Astrocyte (in vitro differentiated cells and primary cell): ENCODE measurements at regions not wholly inside any gene's neighbourhood (a gene's known extent, or its start where the extent isn't known, plus 50 kb on each side); places are given as distances from the start of the nearest gene placed in this dataset.

Source experiments
- DNase-seq: peaks from one replicate; pipeline ENCODE4 v3.0.0-alpha.2; 2010; ENCODE audit warnings: low read depth
- FAIRE-seq: peaks from 2 replicates; lab custom pipeline; 2011; peaks lifted over from hg19 to GRCh38; lab: Jason Lieb, UNC
- H2AFZ ChIP-seq: 2 replicates; pipeline ENCODE4 v1.6.0; 2012; ENCODE audit warnings: low read depth, low read length, inconsistent platforms
- H3K27ac ChIP-seq: 2 replicates; pipeline ENCODE4 v1.5.1; 2011; ENCODE audit warnings: low read depth, low read length, inconsistent platforms
- H3K27me3 ChIP-seq: 2 replicates; pipeline ENCODE4 v1.6.0; 2011; ENCODE audit warnings: low read length, inconsistent platforms; ENCODE audit not compliant: insufficient read depth
- H3K36me3 ChIP-seq: 2 replicates; pipeline ENCODE4 v1.5.1; 2011; ENCODE audit warnings: low read length, inconsistent platforms; ENCODE audit not compliant: insufficient read depth
- H3K4me1 ChIP-seq: 2 replicates; pipeline ENCODE4 v1.5.1; 2011; ENCODE audit warnings: low read length, inconsistent platforms; ENCODE audit not compliant: insufficient read depth
- H3K4me2 ChIP-seq: 2 replicates; pipeline ENCODE4 v1.6.0; 2012; ENCODE audit warnings: low read length, inconsistent platforms
- H3K4me3 ChIP-seq: 2 replicates; pipeline ENCODE4 v1.5.1; 2011; ENCODE audit warnings: low read depth, mild to moderate bottlenecking, low read length, inconsistent platforms; ENCODE audit not compliant: insufficient read depth
- H3K79me2 ChIP-seq: 2 replicates; pipeline ENCODE4 v1.6.0; 2012; ENCODE audit warnings: mild to moderate bottlenecking, low read length, inconsistent platforms; ENCODE audit not compliant: insufficient read depth
- H3K9ac ChIP-seq: 2 replicates; pipeline ENCODE4 v1.6.0; 2012; ENCODE audit warnings: mild to moderate bottlenecking, low read length, inconsistent platforms
- H3K9me3 ChIP-seq: 2 replicates; pipeline ENCODE4 v1.5.1; 2012; ENCODE audit warnings: low read depth, mild to moderate bottlenecking, low read length, inconsistent platforms; ENCODE audit not compliant: insufficient read depth
- H4K20me1 ChIP-seq: 2 replicates; pipeline ENCODE4 v1.6.0; 2012; ENCODE audit warnings: low read length, inconsistent platforms; ENCODE audit not compliant: insufficient read depth
- H3K27ac Mint-ChIP-seq: one replicate; pipeline ENCODE4 v1.8.0; 2021; ENCODE audit warnings: mild to moderate bottlenecking, mixed read lengths; ENCODE audit not compliant: unreplicated experiment
- H3K27me3 Mint-ChIP-seq: one replicate; pipeline ENCODE4 v1.8.0; 2021; ENCODE audit warnings: low read depth, mixed read lengths; ENCODE audit not compliant: unreplicated experiment
- H3K36me3 Mint-ChIP-seq: one replicate; pipeline ENCODE4 v1.8.0; 2021; ENCODE audit warnings: low read depth, mixed read lengths; ENCODE audit not compliant: unreplicated experiment
- H3K4me1 Mint-ChIP-seq: one replicate; pipeline ENCODE4 v1.8.0; 2021; ENCODE audit warnings: low read depth, mixed read lengths; ENCODE audit not compliant: unreplicated experiment
- H3K4me3 Mint-ChIP-seq: one replicate; pipeline ENCODE4 v1.8.0; 2021; ENCODE audit warnings: mild to moderate bottlenecking, moderate library complexity, mixed read lengths; ENCODE audit not compliant: unreplicated experiment
- H3K9me3 Mint-ChIP-seq: one replicate; pipeline ENCODE4 v1.8.0; 2021; ENCODE audit warnings: mild to moderate bottlenecking, mixed read lengths; ENCODE audit not compliant: unreplicated experiment
- CTCF ChIP-seq: IDR thresholded peaks from 2 replicates; pipeline ENCODE4 v1.5.1; 2011; ENCODE audit warnings: low read depth, mild to moderate bottlenecking, inconsistent platforms, low read length, moderate library complexity; ENCODE audit not compliant: insufficient read depth
- EZH2 ChIP-seq: IDR thresholded peaks from 2 replicates; pipeline ENCODE4 v1.6.1; 2012; ENCODE audit warnings: mild to moderate bottlenecking, low read length, inconsistent platforms; ENCODE audit not compliant: insufficient read depth

- no peaks in the 10 kb centered on the region for H3K4me1 ChIP-seq
- no peaks in the 10 kb centered on the region for H4K20me1 ChIP-seq
- FAIRE-seq (no peak), DNase-seq (peak; percentile 6)
- no peak overlapping the region for H3K27ac ChIP-seq
- H3K9me3 ChIP-seq = no peaks in the 10 kb centered on the region
- no peaks in the 10 kb centered on the region for H3K36me3 Mint-ChIP-seq
- H3K4me1 Mint-ChIP-seq = peaks cover 20% of the 10 kb centered on the region
- peak overlapping the region; percentile 85 for H3K27ac Mint-ChIP-seq
- H3K27me3 ChIP-seq = no peaks in the 10 kb centered on the region
- H3K9ac ChIP-seq = no peak overlapping the region
- H3K79me2 ChIP-seq = no peaks in the 10 kb centered on the region
- peaks cover 7% of the 10 kb centered on the region for H3K27me3 Mint-ChIP-seq
- H2AFZ ChIP-seq = no peak overlapping the region
- no peak overlapping the region for H3K4me3 Mint-ChIP-seq
- no peak overlapping the region for H3K4me3 ChIP-seq
- H3K4me2 ChIP-seq = no peak overlapping the region
- TF ChIP-seq CTCF (no peak), EZH2 (no peak)
- peaks cover 9% of the 10 kb centered on the region for H3K9me3 Mint-ChIP-seq
- no peaks in the 10 kb centered on the region for H3K36me3 ChIP-seq
Measured at GRCh38 chr19:28168557-28168956, 1044.4 kb downstream of the UQCRFS1 start.

- DNase-seq (no peak), FAIRE-seq (no peak)
- no peaks in the 10 kb centered on the region for H3K9me3 ChIP-seq
- no peak overlapping the region for H3K4me3 ChIP-seq
- H3K9ac ChIP-seq = no peak overlapping the region
- no peaks in the 10 kb centered on the region for H3K36me3 ChIP-seq
- no peak overlapping the region for H3K4me2 ChIP-seq
- H4K20me1 ChIP-seq = no peaks in the 10 kb centered on the region
- H3K27me3 ChIP-seq = no peaks in the 10 kb centered on the region
- H3K4me1 ChIP-seq = no peaks in the 10 kb centered on the region
- Mint-ChIP-seq H3K36me3 (no peaks in the 10 kb centered on the region), H3K4me1 (peaks cover 16% of the 10 kb centered on the region), H3K9me3 (peaks cover 6% of the 10 kb centered on the region), H3K27ac (no peak overlapping the region), H3K27me3 (peaks cover 7% of the 10 kb centered on the region), H3K4me3 (no peak overlapping the region)
- no peak overlapping the region for H3K27ac ChIP-seq
- no peak overlapping the region for H2AFZ ChIP-seq
- TF ChIP-seq EZH2 = no peak
- TF ChIP-seq CTCF = no peak
- no peaks in the 10 kb centered on the region for H3K79me2 ChIP-seq
Measured at GRCh38 chr19:28166025-28166424, 1046.9 kb downstream of the UQCRFS1 start.

- no peak overlapping the region for H3K27ac ChIP-seq
- no peaks in the 10 kb centered on the region for H4K20me1 ChIP-seq
- peaks cover 9% of the 10 kb centered on the region for H3K4me1 Mint-ChIP-seq
Measured at GRCh38 chr19:28164214-28164613, 1048.7 kb downstream of the UQCRFS1 start.

More at GRCh38 chr19:28164214-28164613, 1048.7 kb downstream of the UQCRFS1 start:
- Mint-ChIP-seq H3K4me3 (no peak overlapping the region), H3K27me3 (peaks cover 5% of the 10 kb centered on the region), H3K9me3 (peaks cover 8% of the 10 kb centered on the region), H3K27ac (no peak overlapping the region), H3K36me3 (no peaks in the 10 kb centered on the region)
- FAIRE-seq = no peak
- Histone ChIP-seq H3K9ac (no peak overlapping the region), H3K27me3 (no peaks in the 10 kb centered on the region), H3K4me2 (no peak overlapping the region), H3K79me2 (no peaks in the 10 kb centered on the region), H3K4me3 (no peak overlapping the region), H2AFZ (no peak overlapping the region), H3K36me3 (no peaks in the 10 kb centered on the region), H3K9me3 (no peaks in the 10 kb centered on the region), H3K4me1 (no peaks in the 10 kb centered on the region)
- DNase-seq = no peak
- TF ChIP-seq CTCF (no peak), EZH2 (no peak)
